GM18873 (cell line): ENCODE measurements at regions not wholly inside any gene's neighbourhood (a gene's known extent, or its start where the extent isn't known, plus 50 kb on each side); places are given as distances from the start of the nearest gene placed in this dataset.

ENCODE experiments used
- ATAC-seq: cut with Tn5 transposase; IDR thresholded peaks from one replicate; pipeline ENCODE4 v1.9.1; 2021; ENCODE audit warnings: mild to moderate bottlenecking, moderate library complexity, moderate number of reproducible peaks; ENCODE audit not compliant: unreplicated experiment, low FRiP score

- ATAC-seq = no peak
These were observed 50.1 kb upstream of the ZNF608 start for GRCh38 chr5:124796495-124796894.

- no peak for ATAC-seq
These were observed 51.2 kb upstream of the ZNF608 start for GRCh38 chr5:124797665-124798087.

GRCh38 chr5:124798890-124799289, 52.5 kb upstream of the ZNF608 start:
- ATAC-seq = no peak

GRCh38 chr5:124801551-124801950, 55.1 kb upstream of the ZNF608 start:
- no peak for ATAC-seq

- no peak for ATAC-seq
These were observed 57.3 kb upstream of the ZNF608 start for GRCh38 chr5:124803617-124804323.

GRCh38 chr5:124806026-124806372, 59.6 kb upstream of the ZNF608 start:
- ATAC-seq = no peak

- no peak for ATAC-seq
These were observed 60.1 kb upstream of the ZNF608 start for GRCh38 chr5:124806373-124807077.

GRCh38 chr5:124808842-124809268, 62.4 kb upstream of the ZNF608 start:
- no peak for ATAC-seq

GRCh38 chr5:124810396-124811006, 64.1 kb upstream of the ZNF608 start:
- no peak for ATAC-seq

- no peak for ATAC-seq
These were observed 66.4 kb upstream of the ZNF608 start for GRCh38 chr5:124812771-124813358.

GRCh38 chr5:124816381-124816780, 69.9 kb upstream of the ZNF608 start:
- ATAC-seq = no peak

GRCh38 chr5:124819201-124819600, 72.8 kb upstream of the ZNF608 start:
- ATAC-seq = no peak

GRCh38 chr5:124822647-124823046, 76.2 kb upstream of the ZNF608 start:
- ATAC-seq = no peak

- no peak for ATAC-seq
These were observed 76.9 kb upstream of the ZNF608 start for GRCh38 chr5:124823380-124823779.

GRCh38 chr5:124824637-124825158, 78.3 kb upstream of the ZNF608 start:
- no peak for ATAC-seq

GRCh38 chr5:124825250-124825982, 79.0 kb upstream of the ZNF608 start:
- ATAC-seq = peak; percentile 74

GRCh38 chr5:124825983-124826337, 79.5 kb upstream of the ZNF608 start:
- no peak for ATAC-seq

- ATAC-seq = no peak
These were observed 82.3 kb upstream of the ZNF608 start for GRCh38 chr5:124828731-124829234.

GRCh38 chr5:124831687-124832240, 85.3 kb upstream of the ZNF608 start:
- ATAC-seq = no peak

GRCh38 chr5:124832510-124832909, 86.1 kb upstream of the ZNF608 start:
- ATAC-seq = no peak
